Bronchial epithelial cell (primary cell): ENCODE measurements at regions not wholly inside any gene's neighbourhood (a gene's known extent, or its start where the extent isn't known, plus 50 kb on each side); places are given as distances from the start of the nearest gene placed in this dataset.

ENCODE experiments used
- DNase-seq: peaks from one replicate; pipeline ENCODE4 v3.0.0-alpha.2; 2010; ENCODE audit warnings: low read depth
- FAIRE-seq: peaks from 2 replicates; lab custom pipeline; 2011; peaks lifted over from hg19 to GRCh38; lab: Jason Lieb, UNC
- H3K27me3 ChIP-seq: 2 replicates; pipeline ENCODE4 v1.5.1; 2011; ENCODE audit warnings: low read length; ENCODE audit not compliant: control insufficient read depth, insufficient read depth
- H3K36me3 ChIP-seq: 2 replicates; pipeline ENCODE4 v1.5.1; 2011; ENCODE audit warnings: low read length; ENCODE audit not compliant: control insufficient read depth, insufficient read depth
- H3K4me3 ChIP-seq: 2 replicates; pipeline ENCODE4 v1.5.1; 2011; ENCODE audit warnings: mild to moderate bottlenecking, low read depth, low read length, control low read depth
- TF ChIP-seq, protein P1 (sequence below): IDR thresholded peaks from 2 replicates; pipeline ENCODE4 v1.5.1; 2011; ENCODE audit warnings: mild to moderate bottlenecking, moderate library complexity, low read length, control low read depth, inconsistent platforms; ENCODE audit not compliant: insufficient read depth, severe bottlenecking

DNA sequence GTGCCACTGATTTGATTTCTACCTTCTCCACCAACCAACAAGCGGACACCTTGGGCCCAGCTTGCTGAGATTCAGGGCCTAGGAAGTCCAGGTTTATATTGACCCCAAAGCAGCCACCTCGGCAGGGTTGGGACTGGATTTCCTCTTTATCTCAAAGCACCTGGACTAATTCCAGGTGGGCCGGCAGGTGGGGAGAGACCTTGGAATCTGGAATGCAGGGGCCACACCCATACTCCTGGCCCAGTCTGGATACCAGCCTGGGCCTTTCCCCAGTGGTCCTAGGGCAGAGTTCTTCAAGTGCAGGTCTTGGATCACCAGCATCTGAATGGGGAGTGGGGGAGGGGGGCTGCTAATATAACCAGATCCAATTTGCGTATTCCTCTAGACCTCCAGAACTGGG, 93.1 kb downstream of the PCDH1 start:
- H3K27me3 ChIP-seq = peaks cover 8% of the 10 kb centered on the region
- no peak for FAIRE-seq
- no peak for DNase-seq
- H3K36me3 ChIP-seq = no peaks in the 10 kb centered on the region
- TF ChIP-seq, protein P1, sequence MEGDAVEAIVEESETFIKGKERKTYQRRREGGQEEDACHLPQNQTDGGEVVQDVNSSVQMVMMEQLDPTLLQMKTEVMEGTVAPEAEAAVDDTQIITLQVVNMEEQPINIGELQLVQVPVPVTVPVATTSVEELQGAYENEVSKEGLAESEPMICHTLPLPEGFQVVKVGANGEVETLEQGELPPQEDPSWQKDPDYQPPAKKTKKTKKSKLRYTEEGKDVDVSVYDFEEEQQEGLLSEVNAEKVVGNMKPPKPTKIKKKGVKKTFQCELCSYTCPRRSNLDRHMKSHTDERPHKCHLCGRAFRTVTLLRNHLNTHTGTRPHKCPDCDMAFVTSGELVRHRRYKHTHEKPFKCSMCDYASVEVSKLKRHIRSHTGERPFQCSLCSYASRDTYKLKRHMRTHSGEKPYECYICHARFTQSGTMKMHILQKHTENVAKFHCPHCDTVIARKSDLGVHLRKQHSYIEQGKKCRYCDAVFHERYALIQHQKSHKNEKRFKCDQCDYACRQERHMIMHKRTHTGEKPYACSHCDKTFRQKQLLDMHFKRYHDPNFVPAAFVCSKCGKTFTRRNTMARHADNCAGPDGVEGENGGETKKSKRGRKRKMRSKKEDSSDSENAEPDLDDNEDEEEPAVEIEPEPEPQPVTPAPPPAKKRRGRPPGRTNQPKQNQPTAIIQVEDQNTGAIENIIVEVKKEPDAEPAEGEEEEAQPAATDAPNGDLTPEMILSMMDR = no peak
- no peak overlapping the region for H3K4me3 ChIP-seq

DNA sequence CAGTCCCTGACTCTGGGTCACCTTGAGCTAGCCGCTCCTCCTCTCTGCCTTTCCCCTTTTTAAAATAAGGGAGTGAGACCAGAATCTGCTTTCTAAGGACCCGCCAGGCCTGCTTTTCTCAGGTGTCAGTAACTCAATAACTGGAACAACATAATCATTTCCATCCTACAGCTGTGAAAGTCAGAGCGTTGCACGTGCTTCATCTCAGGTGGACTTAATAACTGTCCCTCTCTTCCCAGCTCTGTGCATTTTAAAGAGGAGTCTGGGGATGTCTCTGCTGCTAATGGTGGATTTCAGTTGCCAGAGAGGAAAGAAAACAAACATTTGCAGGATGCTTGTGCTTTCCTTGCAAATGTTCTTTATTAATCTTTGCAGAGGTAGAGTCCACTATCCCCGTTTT, 93.7 kb downstream of the PCDH1 start:
- Histone ChIP-seq H3K27me3 (peaks cover 5% of the 10 kb centered on the region), H3K4me3 (no peak overlapping the region), H3K36me3 (no peaks in the 10 kb centered on the region)
- TF ChIP-seq, protein P1 = no peak
- FAIRE-seq (no peak), DNase-seq (no peak)

- H3K27me3 ChIP-seq = peaks cover 5% of the 10 kb centered on the region
- DNase-seq (no peak), FAIRE-seq (no peak)
- TF ChIP-seq, protein P1 = no peak
- no peak overlapping the region for H3K4me3 ChIP-seq
- H3K36me3 ChIP-seq = no peaks in the 10 kb centered on the region
These were observed 94.3 kb downstream of the PCDH1 start for GRCh38 chr5:141783947-141784296.

DNA sequence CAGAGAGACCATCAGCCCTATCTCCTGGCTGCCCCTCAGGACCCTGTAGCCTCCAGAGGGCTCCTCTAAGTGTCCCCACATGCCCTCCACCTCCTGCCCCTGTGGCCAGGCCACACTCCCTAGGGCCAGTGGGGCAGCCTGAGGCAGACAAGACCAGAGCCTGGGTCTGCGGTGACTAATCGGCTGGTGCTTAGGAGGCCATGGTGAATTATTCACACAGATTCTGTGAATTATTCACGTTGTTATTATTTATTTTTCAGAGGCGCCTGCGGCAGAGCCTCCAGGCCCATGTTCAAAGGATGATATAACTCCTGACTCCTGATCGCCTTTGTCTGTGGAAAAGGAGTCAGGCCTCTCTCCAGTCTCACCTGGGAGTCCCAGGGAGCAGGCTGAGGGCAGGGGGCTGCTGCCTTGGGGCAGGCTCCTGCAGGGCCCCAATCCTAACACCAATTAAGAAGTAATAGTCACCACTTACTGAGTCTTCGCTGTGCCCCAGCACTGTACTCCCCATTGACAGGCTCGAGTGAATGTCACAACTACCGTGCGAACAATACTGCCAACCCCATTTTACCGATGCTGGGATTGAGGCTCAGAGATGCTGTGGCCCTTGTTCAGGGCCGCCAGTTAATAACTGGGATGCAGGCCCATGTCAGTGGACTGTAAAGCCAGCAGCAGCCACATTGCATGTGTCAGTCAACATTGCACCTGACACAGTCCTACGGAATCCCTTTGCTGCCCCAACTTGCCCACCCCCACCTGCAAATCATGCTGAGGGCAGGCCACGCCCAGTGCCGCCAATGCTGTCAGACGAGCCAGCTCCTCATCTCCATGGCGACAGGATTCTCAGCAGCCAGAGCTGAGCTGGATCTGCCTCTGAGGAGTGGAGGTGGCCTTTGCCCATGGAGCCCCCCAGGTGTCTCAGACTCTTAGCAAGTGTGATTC, 94.9 kb downstream of the PCDH1 start:
- Histone ChIP-seq H3K36me3 (no peaks in the 10 kb centered on the region), H3K27me3 (peaks cover 5% of the 10 kb centered on the region), H3K4me3 (no peak overlapping the region)
- TF ChIP-seq, protein P1 = no peak
- FAIRE-seq (no peak), DNase-seq (peak; percentile 87)

DNA sequence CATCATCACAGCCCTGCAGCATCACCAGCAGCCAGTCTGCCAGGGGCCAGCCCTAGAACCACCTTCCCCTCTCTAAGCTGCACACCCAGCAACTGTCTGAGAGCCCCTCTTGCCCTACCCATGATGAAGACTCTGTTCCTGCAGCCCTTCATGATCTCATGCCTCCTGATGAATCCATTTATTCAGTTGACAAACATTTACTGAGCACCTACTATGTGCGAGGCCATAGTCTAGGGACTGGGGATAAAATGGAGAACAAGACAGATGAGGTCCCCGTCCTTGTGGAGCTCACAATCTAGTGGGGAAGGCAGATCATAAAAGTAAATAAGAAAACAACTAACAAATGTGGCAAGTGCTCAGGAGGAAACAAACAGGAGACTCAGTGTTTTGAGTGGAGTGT, 96.3 kb downstream of the PCDH1 start:
- Histone ChIP-seq H3K27me3 (no peaks in the 10 kb centered on the region), H3K36me3 (no peaks in the 10 kb centered on the region), H3K4me3 (no peak overlapping the region)
- FAIRE-seq = no peak
- DNase-seq = no peak
- TF ChIP-seq, protein P1 = no peak
